ENCODE measurements at regions not wholly inside any gene's neighbourhood (a gene's known extent, or its start where the extent isn't known, plus 50 kb on each side); places are given as distances from the start of the nearest gene placed in this dataset.

DNA sequence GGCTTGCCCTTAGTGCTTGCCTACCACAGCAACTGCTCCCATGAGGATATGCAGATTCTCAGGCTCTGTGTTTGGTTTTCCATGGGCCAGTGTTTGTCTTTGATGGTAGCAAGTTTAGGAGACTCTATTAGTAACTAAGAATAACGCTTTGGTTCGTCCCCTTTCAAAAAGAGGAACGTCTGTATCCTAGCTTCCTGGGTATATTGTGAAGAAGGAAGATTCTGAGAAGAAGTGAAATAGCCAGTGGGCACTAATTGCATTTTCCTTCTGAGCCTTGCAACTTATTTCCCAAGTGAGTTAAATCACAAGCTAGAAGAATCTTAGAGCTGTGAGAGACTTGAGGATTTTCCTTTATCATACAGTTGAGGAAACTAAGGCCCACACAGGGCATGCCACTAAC, 376.8 kb downstream of the PIK3R1 start:
- no peak for DNase-seq
- no peak overlapping the region for H3K4me3 Mint-ChIP-seq
- H3K27me3 Mint-ChIP-seq = peaks cover 0 to 3% of the 10 kb centered on the region in 2 donors
- intact Hi-C loops (cut with micrococcal nuclease) = no loop called here
- no peaks in the 10 kb centered on the region for H3K36me3 ChIP-seq (ENCODE audit: insufficient read depth, low read length)
- no peaks in the 10 kb centered on the region for H3K4me1 ChIP-seq (ENCODE audit: insufficient read depth, low read length)
- no peaks in the 10 kb centered on the region for H3K9me3 ChIP-seq (ENCODE audit: control insufficient read depth in 1 of 2, low read length in 2 of 2)
- POLR2A ChIA-PET (ENCODE audit: partially characterized antibody) = no interaction called here
- H3K27ac Mint-ChIP-seq = no peak overlapping the region
- H3K9me3 Mint-ChIP-seq = no peaks in the 10 kb centered on the region
- no peak overlapping the region for H3K4me3 ChIP-seq (ENCODE audit: low read length in 2 of 2)
- no peaks in the 10 kb centered on the region for H3K36me3 Mint-ChIP-seq
- CTCF ChIA-PET (ENCODE audit: partially characterized antibody) = interaction anchor here (1.4 kb wide), 1 partner anchor 11 kb away, joined by 3 read pairs; no protein-coding TSS in a partner anchor
- no peaks in the 10 kb centered on the region for H3K4me1 Mint-ChIP-seq
- H3K27me3 ChIP-seq (ENCODE audit: insufficient read depth, low read length) = no peaks in the 10 kb centered on the region
- H3K27ac ChIP-seq (ENCODE audit: low read depth, low read length) = no peak overlapping the region

DNA sequence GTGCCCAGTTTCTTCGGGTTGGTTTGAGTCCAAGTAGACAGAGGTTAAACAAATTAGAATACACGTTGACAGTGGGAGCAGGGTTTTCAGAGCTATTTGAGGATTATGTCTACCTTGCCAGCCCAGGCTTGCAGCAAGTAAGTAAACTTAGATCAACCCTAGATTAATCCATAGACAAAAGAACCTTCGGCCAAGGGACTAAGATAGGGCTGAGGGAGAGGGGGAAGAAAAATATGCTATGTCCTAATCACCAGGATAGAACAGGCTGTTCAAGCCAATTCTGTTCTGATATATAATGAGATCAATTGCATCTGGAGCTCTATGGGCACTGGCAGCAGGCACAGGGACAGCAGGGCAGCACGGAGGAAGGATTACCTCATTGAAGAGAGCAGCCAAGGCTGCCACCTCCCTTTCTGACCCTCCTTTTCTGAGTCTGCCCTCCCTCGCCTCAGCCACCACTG, 377.7 kb downstream of the PIK3R1 start:
- Histone ChIP-seq H3K4me3 (ENCODE audit: low read length in 2 of 2) (no peak overlapping the region), H3K27me3 (ENCODE audit: insufficient read depth, low read length) (no peaks in the 10 kb centered on the region), H3K4me1 (ENCODE audit: insufficient read depth, low read length) (no peaks in the 10 kb centered on the region), H3K36me3 (ENCODE audit: insufficient read depth, low read length) (no peaks in the 10 kb centered on the region), H3K9me3 (ENCODE audit: control insufficient read depth in 1 of 2, low read length in 2 of 2) (no peaks in the 10 kb centered on the region), H3K27ac (ENCODE audit: low read depth, low read length) (no peak overlapping the region)
- H3K4me1 Mint-ChIP-seq = no peaks in the 10 kb centered on the region
- DNase-seq = no peak
- no peaks in the 10 kb centered on the region for H3K36me3 Mint-ChIP-seq
- intact Hi-C loops (cut with micrococcal nuclease) = no loop called here
- H3K4me3 Mint-ChIP-seq = no peak overlapping the region
- ChIA-PET POLR2A (ENCODE audit: partially characterized antibody) (no interaction called here), CTCF (ENCODE audit: partially characterized antibody) (no interaction called here)
- H3K27ac Mint-ChIP-seq = no peak overlapping the region
- H3K9me3 Mint-ChIP-seq = no peaks in the 10 kb centered on the region
- H3K27me3 Mint-ChIP-seq = peaks cover 2 to 5% of the 10 kb centered on the region in 2 donors

DNA sequence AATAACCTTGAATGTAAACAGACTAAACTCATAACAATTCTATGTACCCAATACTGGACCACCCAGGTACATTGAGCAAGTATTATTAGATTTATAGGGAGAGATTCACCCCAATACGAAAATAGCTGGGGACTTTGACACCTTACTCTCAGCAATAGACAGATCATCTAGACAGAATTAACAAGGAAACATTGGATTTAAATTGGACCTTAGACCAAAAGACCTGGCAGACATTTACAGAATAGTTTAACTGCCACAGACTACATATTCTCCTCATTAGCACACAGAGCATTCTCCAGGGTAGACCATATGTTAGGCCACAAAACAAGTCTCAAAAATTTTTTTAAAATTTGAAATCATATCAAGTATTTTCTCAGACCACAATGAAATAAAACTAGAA, 397.4 kb downstream of the PIK3R1 start:
- Histone ChIP-seq H3K4me1 (ENCODE audit: insufficient read depth, low read length) (no peaks in the 10 kb centered on the region), H3K4me3 (ENCODE audit: low read length in 2 of 2) (no peak overlapping the region), H3K27me3 (ENCODE audit: insufficient read depth, low read length) (no peaks in the 10 kb centered on the region), H3K36me3 (ENCODE audit: insufficient read depth, low read length) (no peaks in the 10 kb centered on the region), H3K27ac (ENCODE audit: low read depth, low read length) (no peak overlapping the region), H3K9me3 (ENCODE audit: control insufficient read depth in 1 of 2, low read length in 2 of 2) (peaks cover 0 to 12% of the 10 kb centered on the region in 2 donors)
- H3K9me3 Mint-ChIP-seq = peaks cover 4 to 61% (median 42%) of the 10 kb centered on the region in 8 donors
- DNase-seq = no peak
- no peak overlapping the region for H3K27ac Mint-ChIP-seq
- ChIA-PET CTCF (ENCODE audit: partially characterized antibody) (no interaction called here), POLR2A (ENCODE audit: partially characterized antibody) (no interaction called here)
- H3K4me3 Mint-ChIP-seq = no peak overlapping the region
- peaks cover 4 to 7% of the 10 kb centered on the region in 2 donors for H3K27me3 Mint-ChIP-seq
- H3K36me3 Mint-ChIP-seq = peaks cover 0 to 9% of the 10 kb centered on the region in 2 donors
- intact Hi-C loops (cut with micrococcal nuclease) = no loop called here
- no peaks in the 10 kb centered on the region for H3K4me1 Mint-ChIP-seq

DNA sequence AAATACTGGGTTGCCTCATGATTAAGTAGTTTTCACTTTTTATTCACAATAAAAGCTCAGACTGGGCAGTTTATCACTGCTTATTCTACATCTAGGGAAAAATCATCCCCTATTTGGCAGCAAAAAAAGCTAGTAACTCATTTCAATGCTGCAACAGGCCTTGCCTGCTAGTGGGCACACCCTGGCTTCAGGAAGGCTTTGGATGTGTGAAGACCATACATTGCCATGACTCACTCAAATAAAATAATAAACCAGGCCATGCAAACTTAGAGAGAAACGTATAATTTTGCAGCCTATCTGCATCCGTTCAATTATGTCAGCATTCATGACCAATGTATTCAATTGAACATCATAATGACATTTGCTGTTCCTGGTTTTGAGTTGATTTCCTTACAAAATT, 402.9 kb downstream of the PIK3R1 start:
- no peaks in the 10 kb centered on the region for H3K4me1 ChIP-seq (ENCODE audit: insufficient read depth, low read length)
- no peak overlapping the region for H3K27ac Mint-ChIP-seq
- no peaks in the 10 kb centered on the region for H3K9me3 ChIP-seq (ENCODE audit: control insufficient read depth in 1 of 2, low read length in 2 of 2)
- POLR2A ChIA-PET (ENCODE audit: partially characterized antibody) = no interaction called here
- H3K4me3 Mint-ChIP-seq = no peak overlapping the region
- DNase-seq = no peak
- H3K27me3 ChIP-seq (ENCODE audit: insufficient read depth, low read length) = no peaks in the 10 kb centered on the region
- intact Hi-C loops (cut with micrococcal nuclease) = no loop called here
- H3K27me3 Mint-ChIP-seq = peaks cover 1 to 14% of the 10 kb centered on the region in 2 donors
- no peaks in the 10 kb centered on the region for H3K36me3 ChIP-seq (ENCODE audit: insufficient read depth, low read length)
- peaks cover 0 to 2% of the 10 kb centered on the region in 2 donors for H3K36me3 Mint-ChIP-seq
- CTCF ChIA-PET (ENCODE audit: partially characterized antibody) = no interaction called here
- no peaks in the 10 kb centered on the region for H3K4me1 Mint-ChIP-seq
- peaks cover under 1 to 19% (median 7%) of the 10 kb centered on the region in 8 donors for H3K9me3 Mint-ChIP-seq
- no peak overlapping the region for H3K27ac ChIP-seq (ENCODE audit: low read depth, low read length)
- no peak overlapping the region for H3K4me3 ChIP-seq (ENCODE audit: low read length in 2 of 2)

DNA sequence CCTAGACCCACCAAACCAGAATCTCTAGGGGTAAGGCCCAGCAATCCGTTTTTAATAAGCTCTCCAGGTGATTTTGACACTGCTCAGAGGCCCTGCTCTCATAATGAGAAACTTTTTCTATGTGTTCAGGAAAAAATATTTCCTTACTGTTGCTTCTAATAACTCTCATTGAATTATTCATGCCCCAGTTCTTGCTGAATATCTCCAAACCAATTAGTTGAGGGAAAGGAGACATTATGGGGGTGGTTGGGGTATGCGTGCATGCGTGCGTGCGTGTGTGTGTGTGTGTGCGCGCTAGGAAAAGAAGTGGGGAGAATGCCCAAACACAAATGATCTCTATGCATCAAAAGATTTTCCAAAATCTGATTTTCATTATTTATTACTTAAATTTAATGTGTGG, 411.4 kb downstream of the PIK3R1 start:
- intact Hi-C loops (cut with micrococcal nuclease) = no loop called here
- Histone ChIP-seq H3K9me3 (ENCODE audit: control insufficient read depth in 1 of 2, low read length in 2 of 2) (no peaks in the 10 kb centered on the region), H3K27me3 (ENCODE audit: insufficient read depth, low read length) (no peaks in the 10 kb centered on the region), H3K36me3 (ENCODE audit: insufficient read depth, low read length) (no peaks in the 10 kb centered on the region), H3K27ac (ENCODE audit: low read depth, low read length) (no peak overlapping the region), H3K4me3 (ENCODE audit: low read length in 2 of 2) (no peak overlapping the region), H3K4me1 (ENCODE audit: insufficient read depth, low read length) (no peaks in the 10 kb centered on the region)
- CTCF ChIA-PET (ENCODE audit: partially characterized antibody) = no interaction called here
- POLR2A ChIA-PET (ENCODE audit: partially characterized antibody) = no interaction called here
- H3K27me3 Mint-ChIP-seq = peaks cover 4% of the 10 kb centered on the region in 2 donors
- no peaks in the 10 kb centered on the region for H3K36me3 Mint-ChIP-seq
- H3K4me3 Mint-ChIP-seq = no peak overlapping the region
- peaks cover 0 to 3% (median 0%) of the 10 kb centered on the region in 8 donors for H3K9me3 Mint-ChIP-seq
- no peaks in the 10 kb centered on the region for H3K4me1 Mint-ChIP-seq
- DNase-seq = no peak
- H3K27ac Mint-ChIP-seq = no peak overlapping the region

DNA sequence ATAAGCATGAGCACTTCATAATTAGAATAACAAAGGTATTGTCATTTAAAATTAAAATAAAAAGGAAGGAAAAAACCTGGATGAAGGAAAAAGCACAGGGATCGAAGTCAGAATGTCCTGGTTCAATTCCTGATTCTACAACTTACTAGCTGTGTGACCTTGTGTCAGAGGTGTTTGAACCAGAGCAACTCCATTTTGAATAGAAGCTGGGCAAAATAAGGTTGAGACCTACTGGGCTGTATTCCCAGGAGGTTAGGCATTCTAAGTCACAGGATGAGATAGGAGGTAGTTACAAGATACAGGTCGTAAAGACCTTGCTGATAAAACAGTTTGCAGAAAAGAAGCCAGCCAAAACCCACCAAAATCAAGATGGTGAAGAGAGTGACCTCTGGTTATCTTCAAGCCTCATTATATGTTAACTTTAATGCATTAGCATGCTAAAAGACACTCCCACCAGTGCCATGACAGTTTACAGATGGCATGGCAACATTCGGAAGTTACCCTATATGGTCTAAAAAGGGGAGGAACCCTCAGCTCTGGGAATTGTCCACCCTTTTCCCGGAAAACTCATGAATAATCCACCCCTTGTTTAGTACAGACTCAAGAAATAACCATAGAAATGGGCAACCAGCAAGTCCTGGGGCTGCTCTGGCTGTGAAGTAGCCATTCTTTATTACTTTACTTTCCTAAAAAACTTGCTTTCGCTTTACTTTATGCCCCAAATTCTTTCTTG, 412.7 kb downstream of the PIK3R1 start:
- CTCF ChIA-PET (ENCODE audit: partially characterized antibody) = no interaction called here
- no peak for DNase-seq
- no peaks in the 10 kb centered on the region for H3K4me1 Mint-ChIP-seq
- peaks cover 0 to 4% of the 10 kb centered on the region in 2 donors for H3K27me3 Mint-ChIP-seq
- intact Hi-C loops (cut with micrococcal nuclease) = no loop called here
- H3K4me3 Mint-ChIP-seq = no peak overlapping the region
- Histone ChIP-seq H3K36me3 (ENCODE audit: insufficient read depth, low read length) (no peaks in the 10 kb centered on the region), H3K4me1 (ENCODE audit: insufficient read depth, low read length) (no peaks in the 10 kb centered on the region), H3K27ac (ENCODE audit: low read depth, low read length) (no peak overlapping the region), H3K9me3 (ENCODE audit: control insufficient read depth in 1 of 2, low read length in 2 of 2) (no peaks in the 10 kb centered on the region), H3K27me3 (ENCODE audit: insufficient read depth, low read length) (no peaks in the 10 kb centered on the region), H3K4me3 (ENCODE audit: low read length in 2 of 2) (no peak overlapping the region)
- no peak overlapping the region for H3K27ac Mint-ChIP-seq
- POLR2A ChIA-PET (ENCODE audit: partially characterized antibody) = no interaction called here
- H3K9me3 Mint-ChIP-seq = peaks cover 0 to 2% (median 0%) of the 10 kb centered on the region in 8 donors
- H3K36me3 Mint-ChIP-seq = no peaks in the 10 kb centered on the region

DNA sequence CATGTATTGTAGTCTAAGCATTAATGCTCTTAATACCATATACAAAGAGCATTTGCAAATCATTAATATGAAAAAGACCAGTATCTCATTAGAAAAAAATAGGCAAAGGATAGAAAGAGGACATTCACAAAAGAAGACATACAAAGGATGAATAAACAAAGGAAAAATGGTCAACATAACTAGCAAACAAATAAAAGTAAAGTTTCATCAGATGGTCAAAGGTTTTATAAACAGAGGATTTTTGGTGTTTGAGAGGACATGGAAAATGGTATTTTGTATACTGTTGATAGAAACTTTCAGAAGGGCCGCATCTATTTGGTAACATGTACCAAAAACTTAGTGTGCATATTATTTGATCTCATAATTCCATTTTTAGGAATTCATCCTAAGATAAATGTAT, 414.8 kb downstream of the PIK3R1 start:
- Mint-ChIP-seq H3K27ac (no peak overlapping the region), H3K4me3 (no peak overlapping the region), H3K4me1 (no peaks in the 10 kb centered on the region), H3K36me3 (no peaks in the 10 kb centered on the region), H3K9me3 (peaks cover 0 to 2% (median 0%) of the 10 kb centered on the region in 8 donors), H3K27me3 (peaks cover 0 to 5% of the 10 kb centered on the region in 2 donors)
- Histone ChIP-seq H3K36me3 (ENCODE audit: insufficient read depth, low read length) (no peaks in the 10 kb centered on the region), H3K4me1 (ENCODE audit: insufficient read depth, low read length) (no peaks in the 10 kb centered on the region), H3K27me3 (ENCODE audit: insufficient read depth, low read length) (no peaks in the 10 kb centered on the region), H3K4me3 (ENCODE audit: low read length in 2 of 2) (no peak overlapping the region), H3K27ac (ENCODE audit: low read depth, low read length) (no peak overlapping the region), H3K9me3 (ENCODE audit: control insufficient read depth in 1 of 2, low read length in 2 of 2) (no peaks in the 10 kb centered on the region)
- ChIA-PET POLR2A (ENCODE audit: partially characterized antibody) (no interaction called here), CTCF (ENCODE audit: partially characterized antibody) (no interaction called here)
- no peak for DNase-seq
- intact Hi-C loops (cut with micrococcal nuclease) = no loop called here

All from CD4-positive, alpha-beta memory T cell (primary cell).